ENCODE measurements at regions not wholly inside any gene's neighbourhood (a gene's known extent, or its start where the extent isn't known, plus 50 kb on each side); places are given as distances from the start of the nearest gene placed in this dataset.

- DNase-seq (ENCODE audit: low read depth): no peak
These were observed 210.9 kb downstream of the ZC3H11B start for GRCh38 chr1:219401724-219402625.

GRCh38 chr1:219399446-219399845, 213.5 kb downstream of the ZC3H11B start:
- DNase-seq (ENCODE audit: low read depth): no peak

- no peak for DNase-seq (ENCODE audit: low read depth)
These were observed 214.0 kb downstream of the ZC3H11B start for GRCh38 chr1:219398815-219399396.

- DNase-seq (ENCODE audit: low read depth): no peak
These were observed 215.4 kb downstream of the ZC3H11B start for GRCh38 chr1:219397511-219397910.

- no peak for DNase-seq (ENCODE audit: low read depth)
These were observed 217.6 kb downstream of the LYPLAL1 start for GRCh38 chr1:219391297-219391696.

GRCh38 chr1:219387211-219387610, 213.5 kb downstream of the LYPLAL1 start:
- DNase-seq (ENCODE audit: low read depth): no peak

- peak; percentile 36 for DNase-seq (ENCODE audit: low read depth)
These were observed 212.2 kb downstream of the LYPLAL1 start for GRCh38 chr1:219385787-219386427.

- no peak for DNase-seq (ENCODE audit: low read depth)
These were observed 209.6 kb downstream of the LYPLAL1 start for GRCh38 chr1:219383281-219383680.

- no peak for DNase-seq (ENCODE audit: low read depth)
These were observed 207.7 kb downstream of the LYPLAL1 start for GRCh38 chr1:219381396-219381795.

GRCh38 chr1:219380463-219380862, 206.8 kb downstream of the LYPLAL1 start:
- DNase-seq (ENCODE audit: low read depth): no peak

- no peak for DNase-seq (ENCODE audit: low read depth)
These were observed 206.0 kb downstream of the LYPLAL1 start for GRCh38 chr1:219379691-219380090.

- no peak for DNase-seq (ENCODE audit: low read depth)
These were observed 201.0 kb downstream of the LYPLAL1 start for GRCh38 chr1:219374636-219375035.

- DNase-seq (ENCODE audit: low read depth): no peak
These were observed 200.4 kb downstream of the LYPLAL1 start for GRCh38 chr1:219374046-219374566.

- DNase-seq (ENCODE audit: low read depth): no peak
These were observed 199.9 kb downstream of the LYPLAL1 start for GRCh38 chr1:219373616-219373935.

- DNase-seq (ENCODE audit: low read depth): no peak
These were observed 199.4 kb downstream of the LYPLAL1 start for GRCh38 chr1:219372916-219373615.

- no peak for DNase-seq (ENCODE audit: low read depth)
These were observed 197.8 kb downstream of the LYPLAL1 start for GRCh38 chr1:219371471-219371870.

- no peak for DNase-seq (ENCODE audit: low read depth)
These were observed 193.8 kb downstream of the LYPLAL1 start for GRCh38 chr1:219367496-219367895.

GRCh38 chr1:219365451-219365850, 191.8 kb downstream of the LYPLAL1 start:
- no peak for DNase-seq (ENCODE audit: low read depth)

- DNase-seq (ENCODE audit: low read depth): no peak
These were observed 189.0 kb downstream of the LYPLAL1 start for GRCh38 chr1:219362702-219363101.

GRCh38 chr1:219359126-219359525, 185.4 kb downstream of the LYPLAL1 start:
- no peak for DNase-seq (ENCODE audit: low read depth)

GRCh38 chr1:219358080-219358479, 184.4 kb downstream of the LYPLAL1 start:
- no peak for DNase-seq (ENCODE audit: low read depth)

- no peak for DNase-seq (ENCODE audit: low read depth)
These were observed 181.3 kb downstream of the LYPLAL1 start for GRCh38 chr1:219354962-219355361.
